Epithelial cell of prostate (primary cell): ENCODE measurements at regions not wholly inside any gene's neighbourhood (a gene's known extent, or its start where the extent isn't known, plus 50 kb on each side); places are given as distances from the start of the nearest gene placed in this dataset.

ENCODE experiments used
- DNase-seq: peaks from one replicate; pipeline ENCODE4 v3.0.0-alpha.2; 2011; ENCODE audit warnings: low read depth, low spot score
- H3K27ac ChIP-seq: fragments of 450-650 bp; 2 replicates; pipeline ENCODE4 v1.5.1; 2017; ENCODE audit warnings: mild to moderate bottlenecking

- DNase-seq: no peak
- H3K27ac ChIP-seq: no peak overlapping the region
Observed at GRCh38 chr4:24131954-24132673, 242.3 kb upstream of the PPARGC1A start.

- DNase-seq: no peak
- H3K27ac ChIP-seq: no peak overlapping the region
Observed at GRCh38 chr4:24130637-24131036, 240.8 kb upstream of the PPARGC1A start.

- no peak for DNase-seq
- no peak overlapping the region for H3K27ac ChIP-seq
Observed at GRCh38 chr4:24126776-24127175, 236.9 kb upstream of the PPARGC1A start.

- no peak for DNase-seq
- no peak overlapping the region for H3K27ac ChIP-seq
Observed at GRCh38 chr4:24121395-24122175, 231.7 kb upstream of the PPARGC1A start.

- H3K27ac ChIP-seq: no peak overlapping the region
- no peak for DNase-seq
Observed at GRCh38 chr4:24117975-24118374, 228.1 kb upstream of the PPARGC1A start.

GRCh38 chr4:24116107-24116506, 226.3 kb upstream of the PPARGC1A start:
- no peak for DNase-seq
- H3K27ac ChIP-seq: no peak overlapping the region

- H3K27ac ChIP-seq: no peak overlapping the region
- no peak for DNase-seq
Observed at GRCh38 chr4:24114919-24115500, 225.2 kb upstream of the PPARGC1A start.

DNA sequence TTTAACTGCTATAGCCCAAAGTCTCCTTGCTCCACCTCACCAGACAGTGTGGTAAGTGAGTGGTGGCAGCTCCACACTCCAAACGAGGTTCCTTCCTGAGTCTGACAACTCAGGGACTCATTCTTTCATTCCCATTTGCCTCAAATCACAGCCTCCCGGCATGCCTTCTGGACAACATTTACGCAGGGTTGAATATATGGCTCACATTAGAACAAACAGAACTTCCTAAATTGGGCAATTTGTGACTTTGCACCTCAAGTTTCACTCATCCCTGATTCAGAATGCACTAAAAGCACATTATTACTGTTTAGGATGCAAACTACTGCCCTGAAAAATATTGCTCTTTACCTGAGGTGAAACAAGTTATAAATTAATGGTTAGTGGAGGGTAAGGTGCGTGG, 224.6 kb upstream of the PPARGC1A start:
- no peak overlapping the region for H3K27ac ChIP-seq
- DNase-seq: no peak

DNA sequence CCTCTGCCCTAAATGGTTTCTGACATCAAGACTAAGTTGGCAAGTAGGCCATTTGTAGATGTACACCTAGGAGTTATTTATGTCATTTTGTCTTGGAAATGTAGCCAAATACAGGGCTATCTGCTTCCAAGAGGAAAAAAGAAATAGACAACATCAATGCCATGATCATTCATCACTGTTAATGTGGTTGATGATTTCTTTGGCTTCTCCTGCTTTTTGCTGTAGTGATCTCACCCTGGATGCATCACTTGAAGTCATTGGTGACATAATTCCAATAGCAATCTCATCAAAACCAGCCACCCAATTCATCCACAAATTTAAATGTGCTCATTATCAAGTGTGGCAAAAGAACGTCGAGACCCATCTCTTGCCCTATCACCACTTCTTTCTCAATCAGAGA, 222.6 kb upstream of the PPARGC1A start:
- no peak for DNase-seq
- H3K27ac ChIP-seq: no peak overlapping the region

DNA sequence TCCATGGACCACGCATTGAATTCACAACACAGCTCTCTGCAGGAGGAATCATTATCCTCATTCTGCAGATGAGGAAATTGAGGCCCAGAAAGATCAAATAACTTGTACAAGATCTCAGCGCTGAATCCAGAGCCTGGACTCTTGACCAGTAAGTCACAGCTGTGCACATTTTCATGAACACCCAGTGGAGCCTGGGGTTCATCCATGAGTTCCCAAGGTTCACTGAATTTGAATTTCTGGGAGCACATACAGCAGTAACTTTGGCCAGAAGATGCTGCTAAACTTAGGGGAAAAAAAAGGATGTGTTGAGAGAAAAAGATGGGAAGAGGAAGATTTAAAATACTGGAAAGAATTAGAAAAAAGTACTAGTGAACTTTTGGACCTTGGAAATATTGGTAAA, 218.7 kb upstream of the PPARGC1A start:
- no peak for DNase-seq
- no peak overlapping the region for H3K27ac ChIP-seq

- no peak for DNase-seq
- peak overlapping the region; percentile 6 for H3K27ac ChIP-seq
Observed at GRCh38 chr4:24105327-24106038, 215.6 kb upstream of the PPARGC1A start.

DNA sequence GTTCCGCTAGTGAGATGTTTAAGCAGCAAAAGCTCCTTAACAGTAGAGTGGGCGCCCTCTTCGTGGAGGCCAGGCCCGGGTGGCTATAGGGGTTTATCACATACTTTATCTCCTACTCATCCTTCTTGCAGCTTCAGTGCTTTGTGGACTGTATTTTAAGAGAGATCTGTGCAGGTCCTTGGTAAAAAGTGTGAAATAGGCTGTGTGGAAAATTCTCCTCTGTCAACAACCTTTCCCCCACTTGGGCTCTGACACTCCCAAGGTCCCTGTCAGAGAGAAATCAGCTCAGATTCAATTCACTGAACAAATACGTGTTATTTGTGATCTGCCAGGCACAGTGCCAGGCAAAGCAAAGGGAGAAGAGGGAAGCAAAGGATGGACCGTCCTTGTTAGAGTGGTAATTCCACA, 214.3 kb upstream of the PPARGC1A start:
- DNase-seq: no peak
- no peak overlapping the region for H3K27ac ChIP-seq

- H3K27ac ChIP-seq: no peak overlapping the region
Observed at GRCh38 chr4:24103434-24104157, 213.7 kb upstream of the PPARGC1A start.

GRCh38 chr4:24102621-24103020, 212.8 kb upstream of the PPARGC1A start:
- no peak for DNase-seq

More at GRCh38 chr4:24103434-24104157, 213.7 kb upstream of the PPARGC1A start:
- no peak for DNase-seq

DNA sequence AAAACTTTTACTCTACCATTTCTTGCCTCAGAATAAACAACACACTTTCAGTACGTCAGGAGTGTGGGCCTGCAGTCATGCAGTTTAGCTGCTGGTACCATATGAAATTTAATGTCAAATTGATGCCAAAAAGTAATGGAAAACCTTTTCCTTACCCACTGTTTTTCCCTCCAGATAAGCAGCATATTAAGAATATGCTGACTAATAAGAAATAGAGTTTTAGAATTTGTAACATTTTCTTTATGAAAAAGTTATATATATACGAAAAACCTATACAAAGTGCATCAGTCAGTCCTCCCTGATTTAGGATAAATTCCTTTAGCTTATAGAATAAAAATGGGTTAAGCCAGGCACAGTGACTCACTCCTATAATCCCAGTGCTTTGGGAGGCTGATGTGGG, 206.8 kb upstream of the PPARGC1A start:
- no peak overlapping the region for H3K27ac ChIP-seq
- DNase-seq: no peak

More at GRCh38 chr4:24102621-24103020, 212.8 kb upstream of the PPARGC1A start:
- no peak overlapping the region for H3K27ac ChIP-seq

DNA sequence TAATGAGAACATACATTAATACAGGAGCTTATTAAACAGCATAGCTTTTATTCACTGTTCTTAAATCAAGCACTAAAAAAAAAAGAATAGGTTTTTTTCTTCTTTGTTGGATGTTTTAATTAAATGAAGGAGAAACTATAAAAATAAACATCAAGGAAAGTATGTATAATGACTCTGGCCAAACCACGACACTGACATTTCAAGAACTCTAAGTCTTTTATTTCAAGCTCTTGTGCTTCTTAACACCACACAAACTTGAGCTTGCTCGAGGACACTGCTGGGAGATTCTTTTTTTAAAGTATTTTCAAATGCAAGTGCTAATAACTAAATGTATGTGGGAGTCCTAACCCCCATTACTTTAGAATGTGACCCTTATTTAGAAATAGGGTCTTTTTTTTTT, 204.9 kb upstream of the PPARGC1A start:
- no peak overlapping the region for H3K27ac ChIP-seq
- DNase-seq: no peak

- DNase-seq: no peak
- no peak overlapping the region for H3K27ac ChIP-seq
Observed at GRCh38 chr4:24093446-24093845, 203.6 kb upstream of the PPARGC1A start.

DNA sequence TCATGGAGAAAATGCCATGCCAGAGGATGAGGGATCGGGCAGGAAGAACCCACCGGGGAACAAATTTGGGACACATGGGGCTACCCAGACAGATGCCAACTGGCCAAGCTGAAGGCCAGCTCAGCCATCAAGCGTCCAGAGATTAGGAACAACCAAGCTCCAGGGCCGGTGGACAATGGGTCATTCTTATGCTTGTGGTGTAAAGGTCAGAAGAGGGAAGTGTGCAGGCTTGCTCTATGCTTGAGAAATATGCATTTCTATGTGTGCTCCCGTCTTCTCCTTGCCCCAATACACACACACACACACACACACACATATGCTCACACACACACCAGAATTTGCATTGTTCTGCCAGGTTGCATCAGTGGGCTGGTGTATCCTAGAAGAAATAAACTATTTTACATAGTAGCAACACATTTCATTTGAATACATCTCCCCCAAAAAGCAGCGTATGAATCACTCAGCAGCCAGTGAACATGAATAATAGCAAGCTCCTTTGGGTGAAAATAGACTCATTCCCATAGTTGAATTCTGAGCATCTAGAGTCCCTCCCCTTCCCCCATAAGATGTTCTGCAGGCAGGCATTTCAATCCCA, 201.9 kb upstream of the PPARGC1A start:
- DNase-seq: no peak
- H3K27ac ChIP-seq: no peak overlapping the region

DNA sequence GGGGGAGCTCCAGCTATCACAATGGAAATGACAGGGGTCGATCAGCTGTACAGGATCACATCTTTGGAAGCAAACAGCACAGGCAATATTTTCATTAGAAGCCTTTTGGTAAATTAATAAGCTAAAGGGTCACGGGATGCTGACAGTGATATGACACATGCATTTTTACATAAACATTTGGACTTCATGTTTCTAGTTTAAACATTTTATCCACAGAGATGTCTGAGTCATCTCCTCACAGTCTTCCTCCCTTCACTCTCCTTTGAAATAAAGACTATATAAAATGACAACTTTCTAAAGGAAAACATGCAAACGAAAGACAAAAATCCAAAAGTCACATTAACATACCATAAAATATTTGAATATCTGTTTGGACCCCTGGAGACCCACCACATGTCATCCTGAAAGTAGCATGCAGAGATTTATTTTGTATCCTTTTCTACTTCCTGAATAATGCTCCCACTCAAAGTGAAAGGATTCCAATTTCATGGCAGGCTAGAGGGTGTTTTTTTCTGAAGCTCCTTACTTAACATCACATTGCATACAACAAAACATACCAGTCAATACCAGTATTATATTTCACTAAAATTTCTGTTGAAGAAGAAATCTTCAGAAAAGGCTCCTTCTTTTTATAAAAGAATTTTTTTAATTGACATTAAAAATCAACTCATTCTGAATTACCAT, 200.1 kb upstream of the PPARGC1A start:
- H3K27ac ChIP-seq: peak overlapping the region; percentile 4
- DNase-seq: no peak
